HG03460 (cell line): ENCODE measurements at regions not wholly inside any gene's neighbourhood (a gene's known extent, or its start where the extent isn't known, plus 50 kb on each side); places are given as distances from the start of the nearest gene placed in this dataset.

Source experiments
- ATAC-seq: cut with Tn5 transposase; IDR thresholded peaks from one replicate; pipeline ENCODE4 v1.9.1; 2021; ENCODE audit not compliant: unreplicated experiment

DNA sequence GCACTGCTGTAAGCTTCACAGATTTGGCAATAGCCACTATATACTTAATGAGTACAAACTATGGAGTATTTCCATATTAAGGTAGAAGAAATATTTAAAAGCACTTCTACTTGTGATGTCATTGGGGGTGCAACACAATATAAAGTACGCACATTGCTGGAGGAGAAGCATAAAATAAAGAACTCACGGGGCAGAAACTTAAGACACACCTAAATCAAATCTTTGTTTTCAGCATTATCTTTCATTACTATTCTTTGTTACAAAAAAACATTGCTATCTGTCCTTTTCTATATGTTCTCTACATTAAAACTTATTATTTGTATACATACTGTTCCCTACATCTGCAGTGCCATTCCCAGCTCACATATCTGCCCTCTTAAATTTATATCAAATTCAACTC lies 93.3 kb upstream of the VPREB1 start:
- no peak for ATAC-seq

DNA sequence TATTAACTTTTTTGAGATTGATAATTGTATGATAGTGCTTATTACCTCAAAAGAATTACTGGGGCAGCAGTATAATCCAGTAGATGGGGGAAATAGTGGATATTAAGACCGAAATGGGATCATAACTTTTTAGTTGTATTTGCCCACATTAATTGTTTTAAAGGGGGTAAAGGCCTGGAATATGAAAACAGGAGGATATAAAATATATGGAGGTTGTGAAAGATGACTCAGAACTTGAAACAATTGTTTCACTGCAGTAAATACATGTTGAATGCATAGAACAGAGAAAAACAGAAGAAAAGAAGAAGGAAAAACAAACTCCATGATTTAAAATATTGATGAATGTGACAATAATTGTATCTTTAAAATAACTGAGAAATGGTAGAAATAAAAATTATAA lies 94.1 kb upstream of the VPREB1 start:
- no peak for ATAC-seq

- ATAC-seq = no peak
Measured at GRCh38 chr22:22148905-22149304, 95.7 kb upstream of the VPREB1 start.

- ATAC-seq = no peak
Measured at GRCh38 chr22:22144858-22145257, 99.7 kb upstream of the VPREB1 start.

DNA sequence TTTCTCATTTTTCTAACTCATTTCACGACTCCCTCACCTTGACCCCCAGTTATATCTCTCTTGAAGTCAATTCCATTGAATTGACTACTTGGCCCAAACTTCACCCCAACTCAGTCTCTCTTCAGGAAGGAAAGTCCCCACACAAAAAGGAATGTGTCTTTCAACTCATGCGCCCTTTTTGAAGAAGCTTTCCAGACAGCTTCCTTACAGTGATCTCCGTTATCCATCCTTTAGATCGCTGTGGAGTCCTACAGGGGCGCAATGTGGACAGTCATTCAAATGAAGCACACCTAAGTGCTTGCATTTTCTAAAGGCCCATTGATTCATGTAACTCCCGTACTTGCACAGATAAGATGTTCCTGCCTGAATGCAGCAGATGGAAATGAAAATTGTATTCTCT lies 101.1 kb upstream of the VPREB1 start:
- no peak for ATAC-seq

GRCh38 chr22:22142661-22143060 lies 101.9 kb upstream of the VPREB1 start:
- ATAC-seq = no peak

DNA sequence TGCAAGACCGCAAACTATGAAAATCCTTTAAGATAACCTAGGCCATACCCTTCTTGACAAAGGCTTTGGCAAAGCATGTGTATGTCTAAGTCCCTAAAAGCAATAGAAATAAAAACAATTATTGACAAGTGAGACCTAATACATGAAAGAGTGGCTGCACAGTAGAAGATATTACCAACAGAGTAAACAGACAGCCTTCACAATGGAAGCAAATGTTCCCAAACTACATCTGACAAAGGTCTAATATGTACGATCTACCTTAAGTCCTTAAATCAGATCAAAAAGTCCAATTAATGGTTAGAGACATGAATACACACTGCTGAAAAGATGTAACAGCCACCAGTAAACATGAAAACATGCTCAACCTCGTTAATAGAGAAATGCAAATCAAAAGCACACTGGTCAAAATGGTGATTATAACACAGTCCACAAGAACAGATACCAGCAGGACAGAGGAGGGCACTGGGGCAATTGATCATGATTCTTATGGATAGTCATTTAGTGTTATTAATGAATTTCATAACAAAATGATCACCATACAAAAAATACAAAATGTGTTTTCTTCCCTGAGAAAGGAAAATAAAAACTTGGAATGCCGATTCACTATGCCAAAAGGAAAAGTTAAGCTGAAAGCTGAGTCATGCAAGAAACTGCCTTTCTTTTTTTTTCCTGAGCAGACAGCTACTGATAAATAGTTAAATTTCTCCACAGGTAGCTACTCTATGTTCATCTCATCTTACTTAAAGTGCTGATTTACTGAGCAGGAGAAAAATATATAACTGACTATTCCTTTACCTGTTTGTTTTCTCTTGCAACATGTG lies 102.6 kb upstream of the VPREB1 start:
- no peak for ATAC-seq

GRCh38 chr22:22141031-22141430 lies 103.6 kb upstream of the VPREB1 start:
- ATAC-seq = no peak

GRCh38 chr22:22139364-22139763 lies 105.2 kb upstream of the VPREB1 start:
- ATAC-seq = no peak

GRCh38 chr22:22138915-22139314 lies 105.7 kb upstream of the VPREB1 start:
- no peak for ATAC-seq

GRCh38 chr22:22137891-22138290 lies 106.7 kb upstream of the VPREB1 start:
- no peak for ATAC-seq

DNA sequence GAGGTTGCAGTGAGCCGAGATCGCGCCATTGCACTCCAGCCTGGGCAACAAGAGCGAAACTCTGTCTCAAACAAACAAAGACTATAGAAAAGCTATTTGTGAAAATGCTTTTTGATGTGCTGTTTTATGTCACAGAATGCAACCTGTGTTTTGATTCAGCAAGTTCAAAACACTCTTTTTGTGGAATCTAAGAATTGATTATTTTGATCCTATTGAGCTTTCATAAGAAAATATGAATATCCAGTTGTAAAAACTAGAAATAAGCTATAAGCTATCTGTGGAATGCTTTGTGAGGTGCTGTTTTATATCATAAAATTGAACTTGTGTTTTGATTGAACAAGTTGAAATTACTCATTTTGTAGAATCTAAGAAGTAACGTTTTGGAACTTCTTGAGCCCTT lies 110.7 kb upstream of the VPREB1 start:
- ATAC-seq = no peak

GRCh38 chr22:22130953-22131608 lies 113.5 kb upstream of the VPREB1 start:
- no peak for ATAC-seq

- ATAC-seq = no peak
Measured at GRCh38 chr22:22129387-22129786, 115.2 kb upstream of the VPREB1 start.

DNA sequence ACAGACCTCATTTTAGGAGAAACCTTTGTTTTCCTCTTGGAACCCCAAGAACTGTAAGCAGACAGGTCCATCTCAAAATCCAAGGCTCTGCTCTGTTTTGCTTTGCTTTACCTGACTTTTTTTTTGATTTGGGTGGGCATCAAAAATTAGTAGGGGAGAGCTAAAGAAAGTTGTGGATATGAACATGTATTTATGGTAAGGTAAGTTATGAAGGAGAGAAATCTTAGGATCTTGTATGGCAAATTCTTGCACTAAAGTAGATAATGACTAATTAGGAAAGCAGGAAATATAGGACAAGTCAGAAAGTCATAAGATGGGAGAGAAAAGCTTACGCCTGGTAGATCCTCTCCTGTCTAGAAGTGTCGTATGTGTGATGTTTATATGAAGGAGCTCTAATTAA lies 116.1 kb upstream of the VPREB1 start:
- ATAC-seq = no peak

GRCh38 chr22:22127100-22127499 lies 117.5 kb upstream of the VPREB1 start:
- ATAC-seq = no peak

- no peak for ATAC-seq
Measured at GRCh38 chr22:22125579-22126468, 118.8 kb upstream of the VPREB1 start.

- ATAC-seq = no peak
Measured at GRCh38 chr22:22125028-22125578, 119.5 kb upstream of the VPREB1 start.

GRCh38 chr22:22124374-22124773 lies 120.2 kb upstream of the VPREB1 start:
- ATAC-seq = no peak

DNA sequence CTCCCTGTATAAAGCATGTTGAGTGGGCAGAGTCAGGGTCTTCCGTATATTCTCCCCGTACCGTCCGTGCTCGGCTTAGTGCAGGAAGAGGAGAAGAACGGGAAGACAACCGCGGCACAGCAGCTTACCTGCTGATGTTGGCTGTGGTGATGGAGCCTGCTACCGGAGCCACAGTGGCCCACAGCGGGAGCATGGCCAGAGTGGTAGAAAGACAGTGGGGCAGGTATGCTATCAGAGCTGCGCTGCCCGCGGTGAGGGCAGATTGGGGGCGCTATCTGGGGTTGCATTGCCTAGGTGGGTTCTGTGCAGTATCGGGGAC lies 120.7 kb upstream of the VPREB1 start:
- no peak for ATAC-seq

DNA sequence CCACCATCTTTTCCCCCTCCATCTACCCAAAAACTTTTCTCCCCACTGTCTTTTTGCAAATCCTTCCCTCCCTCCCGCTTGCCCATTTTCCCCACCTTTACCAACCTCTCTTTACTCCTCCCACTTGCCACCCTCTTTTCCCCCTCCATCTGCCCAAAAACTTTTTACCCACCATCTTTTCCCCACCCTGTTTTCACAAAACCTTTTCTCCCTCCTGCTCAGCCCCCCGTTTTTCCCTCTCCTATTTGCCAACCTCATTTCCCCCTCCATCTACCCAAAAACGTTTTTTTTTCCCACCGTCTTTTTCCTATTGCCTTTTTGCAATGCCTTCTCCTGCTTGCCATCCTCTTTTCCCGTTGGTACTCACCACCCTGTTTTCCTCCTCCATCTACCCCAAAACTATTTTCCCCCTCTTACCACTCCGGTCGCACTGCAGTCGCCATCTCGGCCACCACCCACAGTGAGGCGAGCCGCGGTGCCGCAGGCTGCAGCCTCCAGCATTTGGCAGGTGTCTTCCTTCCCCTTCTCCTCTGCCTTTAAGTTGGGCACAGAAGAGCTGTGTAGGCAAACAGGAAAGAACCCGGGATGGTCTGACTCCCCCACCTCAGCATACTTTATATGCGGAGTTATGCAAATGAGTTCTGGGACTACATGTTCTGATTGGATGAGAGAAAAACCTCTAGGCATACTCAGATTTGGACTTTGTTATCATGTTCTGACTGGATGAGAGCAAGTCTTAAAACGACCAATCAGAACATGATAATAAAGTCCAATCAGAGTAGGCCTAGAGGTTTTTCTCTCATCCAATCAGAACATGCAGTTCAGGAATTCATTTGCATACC lies 121.2 kb upstream of the VPREB1 start:
- no peak for ATAC-seq
